GM21576 (cell line): ENCODE measurements at regions not wholly inside any gene's neighbourhood (a gene's known extent, or its start where the extent isn't known, plus 50 kb on each side); places are given as distances from the start of the nearest gene placed in this dataset.

ENCODE experiments used
- ATAC-seq: cut with Tn5 transposase; IDR thresholded peaks from one replicate; pipeline ENCODE4 v1.9.1; 2021; ENCODE audit warnings: mild to moderate bottlenecking, moderate library complexity; ENCODE audit not compliant: unreplicated experiment

GRCh38 chr1:212557739-212558692 is 50.5 kb upstream of the ATF3 start:
- peak; percentile 29 for ATAC-seq

GRCh38 chr1:212558693-212559480 is 49.7 kb upstream of the ATF3 start:
- peak; percentile 94 for ATAC-seq
